ENCODE measurements at regions not wholly inside any gene's neighbourhood (a gene's known extent, or its start where the extent isn't known, plus 50 kb on each side); places are given as distances from the start of the nearest gene placed in this dataset.

GRCh38 chr3:194827486-194827885, 141.8 kb downstream of the FAM43A start:
- no peaks in the 10 kb centered on the region for H4K20me1 ChIP-seq (ENCODE audit: control insufficient read depth, insufficient read depth, low read length, poor library complexity, severe bottlenecking)
- Mint-ChIP-seq H3K27me3 (peaks cover 2% of the 10 kb centered on the region), H3K4me3 (no peak overlapping the region), H3K9me3 (ENCODE audit: insufficient read depth) (no peaks in the 10 kb centered on the region), H3K27ac (no peak overlapping the region), H3K4me1 (no peaks in the 10 kb centered on the region)
- no peaks in the 10 kb centered on the region for H3K4me1 ChIP-seq (ENCODE audit: control insufficient read depth in 2 of 2, insufficient read depth in 2 of 2, low read length in 2 of 2)
- TF ChIP-seq, protein P1, sequence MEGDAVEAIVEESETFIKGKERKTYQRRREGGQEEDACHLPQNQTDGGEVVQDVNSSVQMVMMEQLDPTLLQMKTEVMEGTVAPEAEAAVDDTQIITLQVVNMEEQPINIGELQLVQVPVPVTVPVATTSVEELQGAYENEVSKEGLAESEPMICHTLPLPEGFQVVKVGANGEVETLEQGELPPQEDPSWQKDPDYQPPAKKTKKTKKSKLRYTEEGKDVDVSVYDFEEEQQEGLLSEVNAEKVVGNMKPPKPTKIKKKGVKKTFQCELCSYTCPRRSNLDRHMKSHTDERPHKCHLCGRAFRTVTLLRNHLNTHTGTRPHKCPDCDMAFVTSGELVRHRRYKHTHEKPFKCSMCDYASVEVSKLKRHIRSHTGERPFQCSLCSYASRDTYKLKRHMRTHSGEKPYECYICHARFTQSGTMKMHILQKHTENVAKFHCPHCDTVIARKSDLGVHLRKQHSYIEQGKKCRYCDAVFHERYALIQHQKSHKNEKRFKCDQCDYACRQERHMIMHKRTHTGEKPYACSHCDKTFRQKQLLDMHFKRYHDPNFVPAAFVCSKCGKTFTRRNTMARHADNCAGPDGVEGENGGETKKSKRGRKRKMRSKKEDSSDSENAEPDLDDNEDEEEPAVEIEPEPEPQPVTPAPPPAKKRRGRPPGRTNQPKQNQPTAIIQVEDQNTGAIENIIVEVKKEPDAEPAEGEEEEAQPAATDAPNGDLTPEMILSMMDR (IDR thresholded peaks at IDR 0.05), result no peak
- no peak for TF ChIP-seq EZH2 (IDR thresholded peaks at IDR 0.05; ENCODE audit: borderline replicate concordance, insufficient read depth, low read depth, low read length, poor library complexity, severe bottlenecking)
- H2AFZ ChIP-seq (ENCODE audit: insufficient read depth, low read depth, low read length, poor library complexity, severe bottlenecking), result no peak overlapping the region
- H3K36me3 ChIP-seq (replicated peaks in 1 of 2; ENCODE audit: control extremely low read depth in 1 of 2, control insufficient read depth in 1 of 2, extremely low read depth in 1 of 2, insufficient read depth in 2 of 2, low read length in 1 of 2), result no peaks in the 10 kb centered on the region
- no peaks in the 10 kb centered on the region for H3K9me3 ChIP-seq (ENCODE audit: control extremely low read depth in 1 of 3, control insufficient read depth in 2 of 3, insufficient read depth in 1 of 3, low read length in 2 of 3)
- no peaks in the 10 kb centered on the region for H3K27me3 ChIP-seq (replicated peaks in 1 of 4; ENCODE audit: control extremely low read depth in 1 of 4, control insufficient read depth in 3 of 4, insufficient read depth in 4 of 4, low read length in 3 of 4)
- H3K4me3 ChIP-seq (ENCODE audit: control extremely low read depth in 1 of 5, extremely low read depth in 1 of 5, insufficient read depth in 1 of 5, low read depth in 2 of 5, low read length in 4 of 5), result no peak overlapping the region
- DNase-seq, result no peak
- H3K79me2 ChIP-seq (ENCODE audit: control insufficient read depth, insufficient read depth, low read length), result no peaks in the 10 kb centered on the region
- intact Hi-C loops (cut with micrococcal nuclease), result no loop called here
- 100% methylated on average over 1 of the region's 1 CpG for WGBS (ENCODE audit: insufficient coverage)
- no peak overlapping the region for H3K4me2 ChIP-seq (replicated peaks; ENCODE audit: low read depth, low read length, poor library complexity, severe bottlenecking)
- ATAC-seq (ENCODE audit: low read depth), result no peak
- POLR2A ChIA-PET, result no interaction called here
- H3K9ac ChIP-seq (ENCODE audit: low read length), result no peak overlapping the region
- CTCF ChIA-PET, result no interaction called here
- H3K27ac ChIP-seq (ENCODE audit: low read length in 2 of 2), result no peak overlapping the region

DNA sequence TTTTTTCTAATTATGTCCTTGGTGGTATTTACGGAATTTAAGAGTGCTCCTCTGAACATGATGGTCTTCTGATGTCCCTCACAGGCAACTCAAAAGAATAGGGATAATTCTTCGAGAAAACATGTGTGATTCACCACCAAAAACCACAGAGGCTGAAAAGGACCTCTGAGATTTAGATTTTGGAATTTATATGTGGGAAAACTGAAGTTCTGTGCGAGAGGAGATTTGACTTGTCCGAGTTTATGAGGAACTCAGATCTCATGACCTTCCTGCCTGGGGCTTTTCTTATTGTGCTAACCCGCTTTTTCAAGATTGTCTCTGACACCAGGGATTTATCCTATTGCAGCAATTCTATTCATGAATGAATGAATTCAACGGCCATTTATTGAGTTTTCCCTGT, 142.4 kb downstream of the FAM43A start:
- Histone ChIP-seq H3K36me3 (replicated peaks in 1 of 2; ENCODE audit: control extremely low read depth in 1 of 2, control insufficient read depth in 1 of 2, extremely low read depth in 1 of 2, insufficient read depth in 2 of 2, low read length in 1 of 2) (no peaks in the 10 kb centered on the region), H3K9me3 (ENCODE audit: control extremely low read depth in 1 of 3, control insufficient read depth in 2 of 3, insufficient read depth in 1 of 3, low read length in 2 of 3) (no peaks in the 10 kb centered on the region), H3K4me3 (ENCODE audit: control extremely low read depth in 1 of 5, extremely low read depth in 1 of 5, insufficient read depth in 1 of 5, low read depth in 2 of 5, low read length in 4 of 5) (no peak overlapping the region), H2AFZ (ENCODE audit: insufficient read depth, low read depth, low read length, poor library complexity, severe bottlenecking) (no peak overlapping the region), H3K27me3 (replicated peaks in 1 of 4; ENCODE audit: control extremely low read depth in 1 of 4, control insufficient read depth in 3 of 4, insufficient read depth in 4 of 4, low read length in 3 of 4) (no peaks in the 10 kb centered on the region), H4K20me1 (ENCODE audit: control insufficient read depth, insufficient read depth, low read length, poor library complexity, severe bottlenecking) (no peaks in the 10 kb centered on the region), H3K4me2 (replicated peaks; ENCODE audit: low read depth, low read length, poor library complexity, severe bottlenecking) (no peak overlapping the region), H3K4me1 (ENCODE audit: control insufficient read depth in 2 of 2, insufficient read depth in 2 of 2, low read length in 2 of 2) (no peaks in the 10 kb centered on the region), H3K27ac (ENCODE audit: low read length in 2 of 2) (no peak overlapping the region), H3K9ac (ENCODE audit: low read length) (no peak overlapping the region), H3K79me2 (ENCODE audit: control insufficient read depth, insufficient read depth, low read length) (no peaks in the 10 kb centered on the region)
- POLR2A ChIA-PET, result no interaction called here
- DNase-seq, result no peak
- Mint-ChIP-seq H3K27me3 (no peaks in the 10 kb centered on the region), H3K4me1 (no peaks in the 10 kb centered on the region), H3K4me3 (no peak overlapping the region), H3K27ac (no peak overlapping the region), H3K9me3 (ENCODE audit: insufficient read depth) (no peaks in the 10 kb centered on the region)
- ATAC-seq (ENCODE audit: low read depth), result no peak
- intact Hi-C loops (cut with micrococcal nuclease), result no loop called here
- WGBS (ENCODE audit: insufficient coverage), result 100% methylated on average over 3 of the region's 6 CpGs
- TF ChIP-seq EZH2 (IDR thresholded peaks at IDR 0.05; ENCODE audit: borderline replicate concordance, insufficient read depth, low read depth, low read length, poor library complexity, severe bottlenecking), result no peak
- TF ChIP-seq, protein P1 (IDR thresholded peaks at IDR 0.05), result no peak
- CTCF ChIA-PET, result no interaction called here

Data from B cell (primary cell).